GM12864 (cell line): ENCODE measurements at regions not wholly inside any gene's neighbourhood (a gene's known extent, or its start where the extent isn't known, plus 50 kb on each side); places are given as distances from the start of the nearest gene placed in this dataset.
"Not testable (repeated sequence)": the region's sequence is repeated elsewhere in the genome, so short reads cannot be mapped to it uniquely, and the experiment has no call there.

Experiments
- DNase-seq: peaks from one replicate; pipeline ENCODE4 v3.0.0-alpha.2; 2011; ENCODE audit warnings: low read depth
- H3K4me3 ChIP-seq: 2 replicates; pipeline ENCODE4 v1.5.1; 2011; ENCODE audit warnings: mild to moderate bottlenecking, low read depth, low read length, control low read depth
- CTCF ChIP-seq: IDR thresholded peaks from 2 replicates; pipeline ENCODE4 v1.5.1; 2011; ENCODE audit warnings: low read depth, mild to moderate bottlenecking, moderate library complexity, low read length, control low read depth, inconsistent platforms; ENCODE audit errors: missing control alignments

GRCh38 chr12:107377596-107378385, 284.4 kb upstream of the CRY1 start:
- DNase-seq: no peak
- no peak for TF ChIP-seq CTCF
- no peak overlapping the region for H3K4me3 ChIP-seq

- DNase-seq: no peak
- TF ChIP-seq CTCF: no peak
- no peak overlapping the region for H3K4me3 ChIP-seq
Observed at GRCh38 chr12:107378609-107379008, 285.3 kb upstream of the CRY1 start.

GRCh38 chr12:107379142-107379851, 285.9 kb upstream of the CRY1 start:
- DNase-seq, H3K4me3 ChIP-seq: not testable (repeated sequence)

- TF ChIP-seq CTCF: no peak
- H3K4me3 ChIP-seq: no peak overlapping the region
- no peak for DNase-seq
Observed at GRCh38 chr12:107379852-107380567, 286.7 kb upstream of the CRY1 start.

- no peak for TF ChIP-seq CTCF
- H3K4me3 ChIP-seq: no peak overlapping the region
- no peak for DNase-seq
Observed at GRCh38 chr12:107384645-107385044, 291.3 kb upstream of the CRY1 start.

GRCh38 chr12:107385509-107385908, 292.2 kb upstream of the CRY1 start:
- no peak overlapping the region for H3K4me3 ChIP-seq
- no peak for DNase-seq
- no peak for TF ChIP-seq CTCF

GRCh38 chr12:107386569-107386968, 293.2 kb upstream of the CRY1 start:
- no peak for TF ChIP-seq CTCF
- H3K4me3 ChIP-seq: no peak overlapping the region
- DNase-seq: no peak
